Ishikawa (cell line): ENCODE measurements at regions not wholly inside any gene's neighbourhood (a gene's known extent, or its start where the extent isn't known, plus 50 kb on each side); places are given as distances from the start of the nearest gene placed in this dataset.

Experiments
- CEBPB ChIP-seq: IDR thresholded peaks from 2 replicates; pipeline ENCODE4 v1.6.1; 2012
- CREB1 ChIP-seq: IDR thresholded peaks from 2 replicates; pipeline ENCODE4 v1.6.1; 2012; ENCODE audit warnings: low read depth
- EGR1 ChIP-seq: IDR thresholded peaks from 2 replicates; pipeline ENCODE4 v1.6.1; 2012
- EP300 ChIP-seq: IDR thresholded peaks from 2 replicates; pipeline ENCODE4 v1.6.1; 2012; ENCODE audit warnings: borderline replicate concordance
- FOXM1 ChIP-seq: IDR thresholded peaks from 2 replicates; pipeline ENCODE4 v1.6.1; 2012; ENCODE audit warnings: low read depth, borderline replicate concordance
- NFIC ChIP-seq: IDR thresholded peaks from 2 replicates; pipeline ENCODE4 v1.6.1; 2012
- RAD21 ChIP-seq: IDR thresholded peaks from 2 replicates; pipeline ENCODE4 v1.6.1; 2012; ENCODE audit warnings: low read depth
- TAF1 ChIP-seq: IDR thresholded peaks from 2 replicates; pipeline ENCODE4 v1.6.1; 2012; ENCODE audit warnings: low read depth, mild to moderate bottlenecking
- TCF12 ChIP-seq: IDR thresholded peaks from 2 replicates; pipeline ENCODE4 v1.6.1; 2012; ENCODE audit warnings: low read depth
- TEAD4 ChIP-seq: IDR thresholded peaks from 2 replicates; pipeline ENCODE4 v1.6.1; 2012
- YY1 ChIP-seq: IDR thresholded peaks from 2 replicates; pipeline ENCODE4 v1.6.1; 2012; ENCODE audit warnings: low read depth
- ZBTB7A ChIP-seq: IDR thresholded peaks from 2 replicates; pipeline ENCODE4 v1.6.1; 2012; ENCODE audit warnings: low read depth
- TF ChIP-seq, protein P1 (sequence below): IDR thresholded peaks from 2 replicates; pipeline ENCODE4 v1.6.1; 2012
- TF ChIP-seq, protein P2 (sequence below): IDR thresholded peaks from 2 replicates; pipeline ENCODE4 v1.6.1; 2012
- TF ChIP-seq, protein P3 (sequence below): IDR thresholded peaks from 2 replicates; pipeline ENCODE4 v1.6.1; 2012; ENCODE audit warnings: low read depth, mild to moderate bottlenecking

DNA sequence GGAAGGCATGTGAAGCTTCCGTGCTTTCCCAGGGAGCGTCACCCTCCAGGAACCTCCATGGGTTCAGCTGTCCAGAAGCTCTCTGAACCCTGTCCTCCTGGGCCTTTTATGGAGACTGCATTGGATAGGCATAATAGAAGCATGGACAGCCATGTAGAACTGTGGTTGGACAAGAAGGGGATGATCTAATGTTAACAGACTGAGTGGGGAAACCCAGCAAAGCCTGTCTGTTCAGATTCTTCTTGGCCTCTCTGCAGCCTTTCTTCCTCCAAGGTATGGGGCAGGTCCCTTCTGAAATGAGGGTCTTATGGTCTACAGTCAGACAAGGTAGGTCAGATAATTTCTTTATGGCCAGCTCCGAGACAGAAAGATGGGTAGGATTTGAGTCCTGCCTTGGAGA lies 59.1 kb upstream of the CTNNA1 start:
- no peak for TF ChIP-seq TCF12
- TF ChIP-seq EP300, result no peak
- no peak for TF ChIP-seq FOXM1
- no peak for TF ChIP-seq RAD21
- TF ChIP-seq NFIC, result no peak
- no peak for TF ChIP-seq ZBTB7A
- TF ChIP-seq CREB1, result no peak
- TF ChIP-seq EGR1, result no peak
- TF ChIP-seq, protein P1, sequence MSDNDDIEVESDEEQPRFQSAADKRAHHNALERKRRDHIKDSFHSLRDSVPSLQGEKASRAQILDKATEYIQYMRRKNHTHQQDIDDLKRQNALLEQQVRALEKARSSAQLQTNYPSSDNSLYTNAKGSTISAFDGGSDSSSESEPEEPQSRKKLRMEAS, result no peak
- TF ChIP-seq, protein P2, sequence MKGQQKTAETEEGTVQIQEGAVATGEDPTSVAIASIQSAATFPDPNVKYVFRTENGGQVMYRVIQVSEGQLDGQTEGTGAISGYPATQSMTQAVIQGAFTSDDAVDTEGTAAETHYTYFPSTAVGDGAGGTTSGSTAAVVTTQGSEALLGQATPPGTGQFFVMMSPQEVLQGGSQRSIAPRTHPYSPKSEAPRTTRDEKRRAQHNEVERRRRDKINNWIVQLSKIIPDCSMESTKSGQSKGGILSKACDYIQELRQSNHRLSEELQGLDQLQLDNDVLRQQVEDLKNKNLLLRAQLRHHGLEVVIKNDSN, result no peak

DNA sequence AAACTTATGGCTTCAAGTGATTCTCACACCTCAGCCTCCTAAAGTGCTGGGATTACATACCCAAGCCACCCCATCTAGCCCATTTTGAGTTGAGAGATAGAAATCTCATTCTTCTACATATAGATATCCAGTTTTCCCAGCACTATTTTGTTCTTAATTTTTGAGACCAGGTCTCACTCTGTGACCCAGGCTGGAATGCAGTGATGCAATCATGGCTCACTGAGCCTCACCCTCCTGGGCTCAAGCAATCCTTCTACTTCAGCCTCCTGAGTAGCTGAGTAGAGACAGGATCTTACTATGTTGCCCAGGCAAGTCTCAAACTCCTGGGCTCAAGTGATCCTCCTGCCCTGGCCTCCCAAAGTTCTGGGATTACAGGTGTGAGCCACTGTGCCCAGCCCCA lies 60.9 kb upstream of the CTNNA1 start:
- TF ChIP-seq ZBTB7A (no peak), EGR1 (no peak), TCF12 (no peak), TAF1 (no peak), NFIC (no peak), CEBPB (peak; percentile 49; the same call in 1 of the 2 replicates), RAD21 (no peak), EP300 (no peak), YY1 (no peak), TEAD4 (peak; percentile 8; the same call in 1 of the 2 replicates)
- TF ChIP-seq, protein P3, sequence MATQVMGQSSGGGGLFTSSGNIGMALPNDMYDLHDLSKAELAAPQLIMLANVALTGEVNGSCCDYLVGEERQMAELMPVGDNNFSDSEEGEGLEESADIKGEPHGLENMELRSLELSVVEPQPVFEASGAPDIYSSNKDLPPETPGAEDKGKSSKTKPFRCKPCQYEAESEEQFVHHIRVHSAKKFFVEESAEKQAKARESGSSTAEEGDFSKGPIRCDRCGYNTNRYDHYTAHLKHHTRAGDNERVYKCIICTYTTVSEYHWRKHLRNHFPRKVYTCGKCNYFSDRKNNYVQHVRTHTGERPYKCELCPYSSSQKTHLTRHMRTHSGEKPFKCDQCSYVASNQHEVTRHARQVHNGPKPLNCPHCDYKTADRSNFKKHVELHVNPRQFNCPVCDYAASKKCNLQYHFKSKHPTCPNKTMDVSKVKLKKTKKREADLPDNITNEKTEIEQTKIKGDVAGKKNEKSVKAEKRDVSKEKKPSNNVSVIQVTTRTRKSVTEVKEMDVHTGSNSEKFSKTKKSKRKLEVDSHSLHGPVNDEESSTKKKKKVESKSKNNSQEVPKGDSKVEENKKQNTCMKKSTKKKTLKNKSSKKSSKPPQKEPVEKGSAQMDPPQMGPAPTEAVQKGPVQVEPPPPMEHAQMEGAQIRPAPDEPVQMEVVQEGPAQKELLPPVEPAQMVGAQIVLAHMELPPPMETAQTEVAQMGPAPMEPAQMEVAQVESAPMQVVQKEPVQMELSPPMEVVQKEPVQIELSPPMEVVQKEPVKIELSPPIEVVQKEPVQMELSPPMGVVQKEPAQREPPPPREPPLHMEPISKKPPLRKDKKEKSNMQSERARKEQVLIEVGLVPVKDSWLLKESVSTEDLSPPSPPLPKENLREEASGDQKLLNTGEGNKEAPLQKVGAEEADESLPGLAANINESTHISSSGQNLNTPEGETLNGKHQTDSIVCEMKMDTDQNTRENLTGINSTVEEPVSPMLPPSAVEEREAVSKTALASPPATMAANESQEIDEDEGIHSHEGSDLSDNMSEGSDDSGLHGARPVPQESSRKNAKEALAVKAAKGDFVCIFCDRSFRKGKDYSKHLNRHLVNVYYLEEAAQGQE, result no peak
- TF ChIP-seq, protein P2, result no peak

DNA sequence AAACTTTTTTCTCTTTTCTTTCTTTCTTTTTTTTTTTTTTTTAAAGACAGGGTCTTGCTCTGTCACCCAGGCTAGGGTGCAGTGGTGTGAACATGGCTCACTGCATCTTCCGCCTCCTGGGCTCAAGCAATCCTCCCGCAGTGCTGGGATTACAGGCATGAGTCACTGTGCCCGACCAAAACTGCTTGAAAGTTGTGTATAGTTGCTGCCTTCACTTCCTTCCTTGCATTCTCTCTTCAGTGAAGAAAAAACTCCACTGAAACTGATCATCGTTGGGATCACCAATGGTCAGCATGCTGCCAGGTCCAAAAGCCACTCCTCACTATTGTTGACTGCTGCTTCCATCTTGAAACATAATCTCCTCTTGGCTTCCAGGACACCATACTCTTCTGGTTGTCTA lies 66.6 kb upstream of the CTNNA1 start:
- TF ChIP-seq, protein P1, result no peak
- TF ChIP-seq RAD21, result no peak
- no peak for TF ChIP-seq YY1
- no peak for TF ChIP-seq EP300
- TF ChIP-seq CREB1, result no peak
- no peak for TF ChIP-seq FOXM1
- TF ChIP-seq NFIC, result no peak
- TF ChIP-seq TAF1, result no peak
- no peak for TF ChIP-seq TCF12
- TF ChIP-seq EGR1, result no peak
- no peak for TF ChIP-seq CEBPB
- TF ChIP-seq, protein P3, result no peak
- TF ChIP-seq, protein P2, result no peak
- no peak for TF ChIP-seq TEAD4
- TF ChIP-seq ZBTB7A, result no peak

DNA sequence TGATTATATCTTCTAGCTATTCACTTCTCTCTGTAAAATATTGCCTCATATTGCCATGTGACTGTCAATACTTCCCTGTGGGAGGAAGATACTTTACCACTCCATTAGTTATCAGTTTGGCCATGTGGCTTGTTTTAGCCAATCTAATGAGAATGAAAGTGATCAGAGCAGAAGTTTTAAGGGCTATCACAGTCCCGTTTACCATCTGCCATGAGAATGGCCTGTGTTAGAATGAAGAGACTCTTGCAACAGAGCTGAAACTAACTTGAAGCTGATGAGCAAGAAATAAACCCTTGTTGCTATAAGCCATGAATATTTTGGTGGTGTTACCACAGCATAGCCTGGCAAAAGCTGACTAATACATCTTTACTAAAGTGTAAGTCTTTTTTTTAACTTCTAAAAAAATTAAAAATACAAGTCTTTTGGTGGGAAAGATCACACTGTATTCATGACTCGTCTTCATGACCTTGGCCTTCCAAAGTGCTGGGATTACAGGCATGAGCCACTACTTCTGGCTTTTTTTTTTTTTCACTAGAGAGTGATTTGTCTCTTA lies 68.0 kb upstream of the CTNNA1 start:
- no peak for TF ChIP-seq EGR1
- TF ChIP-seq NFIC, result no peak
- no peak for TF ChIP-seq TAF1
- TF ChIP-seq, protein P3, result no peak
- TF ChIP-seq EP300, result no peak
- TF ChIP-seq, protein P2, result no peak
